Uterus (tissue), 3 donors: ENCODE measurements at regions not wholly inside any gene's neighbourhood (a gene's known extent, or its start where the extent isn't known, plus 50 kb on each side); places are given as distances from the start of the nearest gene placed in this dataset.

Source experiments
- DNase-seq, 2 donors: peaks; one replicate each; pipeline ENCODE4 v3.0.0-alpha.2; 2019 to 2020
- H3K27ac ChIP-seq, 2 donors: fragments of 200-600 bp; sonication (generic); 1 replicate in 1 of 2; 2 replicates in 1 of 2; pipeline ENCODE4 v1.5.1; 2016 to 2018
- H3K27me3 ChIP-seq, 2 donors: fragments of 200-600 bp; sonication (generic); one replicate each; pipeline ENCODE4 v1.5.1; 2018 to 2019; ENCODE audit warnings: control low read depth in 1 of 2
- H3K36me3 ChIP-seq, 2 donors: fragments of 200-600 bp; sonication (generic); one replicate each; pipeline ENCODE4 v1.5.1; 2019; ENCODE audit warnings: control low read depth in 1 of 2
- H3K4me1 ChIP-seq, 2 donors: fragments of 200-600 bp; sonication (generic); one replicate each; pipeline ENCODE4 v1.5.1; 2018 to 2019; ENCODE audit warnings: control low read depth in 1 of 2
- H3K4me3 ChIP-seq, 2 donors: fragments of 200-600 bp; sonication (generic); 1 replicate in 1 of 2; 2 replicates in 1 of 2; pipeline ENCODE4 v1.5.1; 2018 to 2019; ENCODE audit warnings: mild to moderate bottlenecking in 1 of 2
- H3K9me3 ChIP-seq, 2 donors: fragments of 200-600 bp; sonication (generic); one replicate each; pipeline ENCODE4 v1.5.1; 2019; ENCODE audit warnings: control low read depth in 1 of 2
- CTCF ChIP-seq, 4 experiments: fragments of 200-600 bp in 2 of 4; fragments of 450-650 bp in 2 of 4; sonication (generic) in 2 of 4; IDR thresholded peaks; one replicate each; pipeline ENCODE4 v1.5.1; 2016 to 2019; ENCODE audit warnings: antibody characterized with exemption in 4 of 4, mild to moderate bottlenecking in 2 of 4, moderate library complexity in 1 of 4
- POLR2A ChIP-seq, 2 donors: fragments of 450-650 bp; IDR thresholded peaks; one replicate each; pipeline ENCODE4 v1.6.1; 2016; ENCODE audit warnings: antibody characterized with exemption in 2 of 2, mild to moderate bottlenecking in 1 of 2, moderate library complexity in 1 of 2
- intact Hi-C: fragments of 100-400 bp; cut with DNase I; formaldehyde crosslinking; loops from one replicate; pipeline ENCODE4 v1.15.1; 2023; ENCODE audit warnings: low total_unique reads
- donor health status: DM: yes; HTN: yes; CAD: no.

DNA sequence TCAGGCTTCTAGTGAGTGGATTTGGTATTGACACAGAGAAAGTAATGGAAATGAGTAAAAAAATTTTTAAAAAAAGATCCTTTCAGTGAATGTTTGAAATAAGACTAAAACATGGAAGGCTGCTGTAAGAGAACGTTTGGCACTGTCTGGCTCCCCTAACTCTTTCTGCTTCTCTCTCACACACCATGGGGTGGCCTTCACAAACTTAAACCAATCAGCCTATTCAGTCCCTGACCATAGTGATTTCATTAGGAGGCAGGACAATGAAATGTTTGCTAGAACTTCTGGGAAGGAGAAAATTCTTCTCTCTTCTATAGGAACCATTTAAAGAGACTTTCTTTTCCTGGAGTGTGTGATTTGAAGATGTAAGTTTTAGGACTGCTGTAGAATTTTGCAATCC lies 84.2 kb upstream of the GRIN2B start:
- Histone ChIP-seq H3K27me3 (no peaks in the 10 kb centered on the region), H3K9me3 (no peaks in the 10 kb centered on the region), H3K36me3 (no peaks in the 10 kb centered on the region), H3K4me3 (no peak overlapping the region), H3K27ac (no peak overlapping the region), H3K4me1 (no peaks in the 10 kb centered on the region)
- intact Hi-C loops = no loop called here
- TF ChIP-seq POLR2A (IDR thresholded peaks at IDR 0.05) (no peak), CTCF (IDR thresholded peaks at IDR 0.05) (no peak)
- no peak for DNase-seq

DNA sequence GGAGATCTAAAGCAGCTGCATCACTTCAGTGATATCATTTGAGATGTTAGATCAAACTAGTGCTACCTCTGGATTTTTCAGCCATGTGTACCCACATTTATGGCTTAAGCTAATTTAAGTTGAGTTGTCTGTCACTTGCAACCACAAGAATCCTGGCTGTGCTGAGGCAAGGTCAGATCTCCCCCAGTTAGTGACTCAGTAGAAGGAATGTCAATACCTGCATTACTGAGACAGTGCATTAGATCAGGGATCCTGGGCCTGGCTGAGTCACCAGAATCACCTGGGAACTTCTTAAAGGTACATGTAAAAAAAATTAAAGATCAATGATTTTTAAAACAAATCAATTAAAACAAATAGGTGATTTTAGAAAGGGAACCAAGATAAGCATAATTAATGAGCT lies 84.6 kb upstream of the GRIN2B start:
- intact Hi-C loops = no loop called here
- no peak for DNase-seq
- H3K27ac ChIP-seq = no peak overlapping the region
- no peaks in the 10 kb centered on the region for H3K9me3 ChIP-seq
- H3K4me3 ChIP-seq = no peak overlapping the region
- no peak for TF ChIP-seq POLR2A (IDR thresholded peaks at IDR 0.05)
- no peak for TF ChIP-seq CTCF (IDR thresholded peaks at IDR 0.05)
- no peaks in the 10 kb centered on the region for H3K27me3 ChIP-seq
- H3K4me1 ChIP-seq = no peaks in the 10 kb centered on the region
- no peaks in the 10 kb centered on the region for H3K36me3 ChIP-seq

- no peaks in the 10 kb centered on the region for H3K9me3 ChIP-seq
- TF ChIP-seq CTCF (IDR thresholded peaks at IDR 0.05) = no peak
- no peaks in the 10 kb centered on the region for H3K27me3 ChIP-seq
- no peak for DNase-seq
- H3K4me3 ChIP-seq = no peak overlapping the region
- H3K36me3 ChIP-seq = no peaks in the 10 kb centered on the region
- intact Hi-C loops = no loop called here
- H3K4me1 ChIP-seq = peaks cover 0 to 4% of the 10 kb centered on the region in 2 donors
- no peak overlapping the region for H3K27ac ChIP-seq
Measured at GRCh38 chr12:14068961-14069360, 87.6 kb upstream of the GRIN2B start.

DNA sequence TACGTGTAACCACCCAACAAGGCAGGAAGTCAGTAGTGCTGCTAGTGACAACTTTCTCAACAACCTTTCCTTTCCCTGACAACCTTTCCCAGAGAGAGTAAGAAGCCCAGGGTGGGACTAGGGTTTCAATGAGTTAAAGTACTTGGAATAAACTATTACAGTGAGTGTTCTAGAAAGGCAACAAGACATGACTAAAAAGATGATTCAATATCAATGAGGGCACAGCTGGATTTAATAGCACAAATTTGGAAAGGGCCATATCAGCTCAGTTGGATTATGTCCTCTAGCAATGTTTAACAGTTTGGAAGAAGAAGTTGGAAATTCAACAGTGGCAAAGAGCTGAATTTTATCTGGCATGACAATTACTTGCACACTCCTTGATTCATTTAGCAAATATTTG lies 90.4 kb upstream of the GRIN2B start:
- intact Hi-C loops = no loop called here
- no peak for DNase-seq

DNA sequence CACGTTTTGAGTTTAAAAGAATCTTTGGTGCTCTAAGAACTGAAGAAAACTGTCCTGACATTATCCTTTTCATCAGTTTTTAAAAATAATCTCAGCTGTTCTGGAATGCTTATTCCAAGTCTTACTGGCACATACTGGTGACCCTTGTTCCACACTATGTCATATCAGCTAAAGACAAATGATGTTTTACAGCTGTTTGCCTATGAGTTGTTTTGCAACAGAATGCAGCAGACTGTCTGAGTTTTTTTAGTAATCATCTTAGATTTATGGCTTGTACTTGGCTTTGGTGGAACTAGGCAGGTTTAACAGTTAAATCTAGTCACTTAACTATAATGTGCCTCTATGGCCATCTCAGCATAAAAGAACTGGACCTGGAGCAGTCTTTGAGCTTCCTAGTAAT lies 91.6 kb upstream of the GRIN2B start:
- intact Hi-C loops = no loop called here
- H3K9me3 ChIP-seq = no peaks in the 10 kb centered on the region
- TF ChIP-seq POLR2A (IDR thresholded peaks at IDR 0.05) (no peak), CTCF (IDR thresholded peaks at IDR 0.05) (no peak)
- peaks cover 0 to 4% of the 10 kb centered on the region in 2 donors for H3K4me1 ChIP-seq
- no peaks in the 10 kb centered on the region for H3K27me3 ChIP-seq
- DNase-seq = no peak
- H3K36me3 ChIP-seq = no peaks in the 10 kb centered on the region
- no peak overlapping the region for H3K4me3 ChIP-seq
- no peak overlapping the region for H3K27ac ChIP-seq

More for the DNA sequence above, 90.4 kb upstream of the GRIN2B start:
- peaks cover 0 to 4% of the 10 kb centered on the region in 2 donors for H3K4me1 ChIP-seq
- H3K4me3 ChIP-seq = no peak overlapping the region
- TF ChIP-seq CTCF (IDR thresholded peaks at IDR 0.05) (no peak), POLR2A (IDR thresholded peaks at IDR 0.05) (no peak)
- H3K27me3 ChIP-seq = no peaks in the 10 kb centered on the region
- H3K9me3 ChIP-seq = no peaks in the 10 kb centered on the region
- H3K36me3 ChIP-seq = no peaks in the 10 kb centered on the region
- no peak overlapping the region for H3K27ac ChIP-seq
